ENCODE measurements at regions not wholly inside any gene's neighbourhood (a gene's known extent, or its start where the extent isn't known, plus 50 kb on each side); places are given as distances from the start of the nearest gene placed in this dataset.

GRCh38 chr7:35546691-35547429 is 148.1 kb downstream of the HERPUD2 start:
- no peak for DNase-seq
- Mint-ChIP-seq H3K4me1 (ENCODE audit: low read depth, unreplicated experiment) (no peaks in the 10 kb centered on the region), H3K4me3 (ENCODE audit: unreplicated experiment) (no peak overlapping the region), H3K27ac (ENCODE audit: unreplicated experiment) (no peak overlapping the region), H3K36me3 (ENCODE audit: unreplicated experiment) (no peaks in the 10 kb centered on the region), H3K9me3 (ENCODE audit: unreplicated experiment) (no peaks in the 10 kb centered on the region), H3K27me3 (ENCODE audit: unreplicated experiment) (peaks cover 2% of the 10 kb centered on the region)
- TF ChIP-seq, protein P1, sequence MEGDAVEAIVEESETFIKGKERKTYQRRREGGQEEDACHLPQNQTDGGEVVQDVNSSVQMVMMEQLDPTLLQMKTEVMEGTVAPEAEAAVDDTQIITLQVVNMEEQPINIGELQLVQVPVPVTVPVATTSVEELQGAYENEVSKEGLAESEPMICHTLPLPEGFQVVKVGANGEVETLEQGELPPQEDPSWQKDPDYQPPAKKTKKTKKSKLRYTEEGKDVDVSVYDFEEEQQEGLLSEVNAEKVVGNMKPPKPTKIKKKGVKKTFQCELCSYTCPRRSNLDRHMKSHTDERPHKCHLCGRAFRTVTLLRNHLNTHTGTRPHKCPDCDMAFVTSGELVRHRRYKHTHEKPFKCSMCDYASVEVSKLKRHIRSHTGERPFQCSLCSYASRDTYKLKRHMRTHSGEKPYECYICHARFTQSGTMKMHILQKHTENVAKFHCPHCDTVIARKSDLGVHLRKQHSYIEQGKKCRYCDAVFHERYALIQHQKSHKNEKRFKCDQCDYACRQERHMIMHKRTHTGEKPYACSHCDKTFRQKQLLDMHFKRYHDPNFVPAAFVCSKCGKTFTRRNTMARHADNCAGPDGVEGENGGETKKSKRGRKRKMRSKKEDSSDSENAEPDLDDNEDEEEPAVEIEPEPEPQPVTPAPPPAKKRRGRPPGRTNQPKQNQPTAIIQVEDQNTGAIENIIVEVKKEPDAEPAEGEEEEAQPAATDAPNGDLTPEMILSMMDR (IDR thresholded peaks at IDR 0.05; ENCODE audit: partially characterized antibody, unreplicated experiment): no peak

- DNase-seq: no peak
- Mint-ChIP-seq H3K4me3 (ENCODE audit: unreplicated experiment) (no peak overlapping the region), H3K9me3 (ENCODE audit: unreplicated experiment) (no peaks in the 10 kb centered on the region), H3K4me1 (ENCODE audit: low read depth, unreplicated experiment) (no peaks in the 10 kb centered on the region), H3K27ac (ENCODE audit: unreplicated experiment) (no peak overlapping the region), H3K36me3 (ENCODE audit: unreplicated experiment) (no peaks in the 10 kb centered on the region), H3K27me3 (ENCODE audit: unreplicated experiment) (peaks cover 2% of the 10 kb centered on the region)
- TF ChIP-seq, protein P1 (IDR thresholded peaks at IDR 0.05; ENCODE audit: partially characterized antibody, unreplicated experiment): no peak
Observed at GRCh38 chr7:35545831-35546230, 149.1 kb downstream of the HERPUD2 start.

- no peak for DNase-seq
- TF ChIP-seq, protein P1 (IDR thresholded peaks at IDR 0.05; ENCODE audit: partially characterized antibody, unreplicated experiment): no peak
- H3K9me3 Mint-ChIP-seq (ENCODE audit: unreplicated experiment): no peaks in the 10 kb centered on the region
- H3K27ac Mint-ChIP-seq (ENCODE audit: unreplicated experiment): no peak overlapping the region
- H3K4me3 Mint-ChIP-seq (ENCODE audit: unreplicated experiment): no peak overlapping the region
- H3K4me1 Mint-ChIP-seq (ENCODE audit: low read depth, unreplicated experiment): peaks cover 3% of the 10 kb centered on the region
- H3K27me3 Mint-ChIP-seq (ENCODE audit: unreplicated experiment): peaks cover 2% of the 10 kb centered on the region
- H3K36me3 Mint-ChIP-seq (ENCODE audit: unreplicated experiment): no peaks in the 10 kb centered on the region
Observed at GRCh38 chr7:35544028-35544742, 150.8 kb downstream of the HERPUD2 start.

GRCh38 chr7:35537067-35538023 is 157.6 kb downstream of the HERPUD2 start:
- peaks cover 2% of the 10 kb centered on the region for H3K9me3 Mint-ChIP-seq (ENCODE audit: unreplicated experiment)
- TF ChIP-seq, protein P1 (IDR thresholded peaks at IDR 0.05; ENCODE audit: partially characterized antibody, unreplicated experiment): peak; percentile 89
- H3K27ac Mint-ChIP-seq (ENCODE audit: unreplicated experiment): no peak overlapping the region
- peak overlapping the region; percentile 68 for H3K4me3 Mint-ChIP-seq (ENCODE audit: unreplicated experiment)
- H3K4me1 Mint-ChIP-seq (ENCODE audit: low read depth, unreplicated experiment): peaks cover 4% of the 10 kb centered on the region
- peak; percentile 86 for DNase-seq
- H3K27me3 Mint-ChIP-seq (ENCODE audit: unreplicated experiment): peaks cover 1% of the 10 kb centered on the region
- H3K36me3 Mint-ChIP-seq (ENCODE audit: unreplicated experiment): no peaks in the 10 kb centered on the region

All from glutamatergic neuron (in vitro differentiated cells).